Stimulated activated CD4-positive, alpha-beta T cell treated with anti-CD3 and anti-CD28 coated beads, Interleukin-2, amount 100 ng/mL, for 48 hours (primary cell): ENCODE measurements at regions not wholly inside any gene's neighbourhood (a gene's known extent, or its start where the extent isn't known, plus 50 kb on each side); places are given as distances from the start of the nearest gene placed in this dataset.
"Not testable (repeated sequence)": the region's sequence is repeated elsewhere in the genome, so short reads cannot be mapped to it uniquely, and the experiment has no call there.

Experiments used
- DNase-seq, 2 donors: peaks; one replicate each; pipeline ENCODE4 v3.0.0-alpha.2; 2020

GRCh38 chr14:28297559-28297958 is 469.0 kb upstream of the FOXG1 start:
- DNase-seq, result no peak

- no peak for DNase-seq
Observed at GRCh38 chr14:28298156-28298555, 468.4 kb upstream of the FOXG1 start.

- DNase-seq, result no peak
Observed at GRCh38 chr14:28299227-28299626, 467.4 kb upstream of the FOXG1 start.

GRCh38 chr14:28300356-28300755 is 466.2 kb upstream of the FOXG1 start:
- DNase-seq, result no peak

GRCh38 chr14:28301179-28301578 is 465.4 kb upstream of the FOXG1 start:
- DNase-seq, result no peak

GRCh38 chr14:28303248-28303647 is 463.3 kb upstream of the FOXG1 start:
- DNase-seq, result no peak

GRCh38 chr14:28305938-28306337 is 460.6 kb upstream of the FOXG1 start:
- DNase-seq, result no peak

- DNase-seq, result no peak
Observed at GRCh38 chr14:28307506-28307905, 459.1 kb upstream of the FOXG1 start.

- DNase-seq, result no peak
Observed at GRCh38 chr14:28308734-28309133, 457.9 kb upstream of the FOXG1 start.

GRCh38 chr14:28317890-28318675 is 448.5 kb upstream of the FOXG1 start:
- not testable (repeated sequence) for DNase-seq

- DNase-seq, result no peak
Observed at GRCh38 chr14:28321475-28322244, 444.9 kb upstream of the FOXG1 start.

GRCh38 chr14:28323366-28323765 is 443.2 kb upstream of the FOXG1 start:
- no peak for DNase-seq

- DNase-seq, result no peak
Observed at GRCh38 chr14:28323951-28324741, 442.4 kb upstream of the FOXG1 start.

GRCh38 chr14:28340816-28341215 is 425.8 kb upstream of the FOXG1 start:
- no peak for DNase-seq

GRCh38 chr14:28344381-28344780 is 422.2 kb upstream of the FOXG1 start:
- DNase-seq, result no peak

- DNase-seq, result no peak
Observed at GRCh38 chr14:28348797-28349196, 417.8 kb upstream of the FOXG1 start.

- no peak for DNase-seq
Observed at GRCh38 chr14:28356819-28357218, 409.8 kb upstream of the FOXG1 start.

- no peak for DNase-seq
Observed at GRCh38 chr14:28361486-28361885, 405.1 kb upstream of the FOXG1 start.

- DNase-seq, result no peak
Observed at GRCh38 chr14:28365510-28365909, 401.1 kb upstream of the FOXG1 start.

- no peak for DNase-seq
Observed at GRCh38 chr14:28373721-28374120, 392.9 kb upstream of the FOXG1 start.

- no peak for DNase-seq
Observed at GRCh38 chr14:28375295-28375694, 391.3 kb upstream of the FOXG1 start.

GRCh38 chr14:28381656-28382055 is 384.9 kb upstream of the FOXG1 start:
- DNase-seq, result no peak

GRCh38 chr14:28382444-28383190 is 384.0 kb upstream of the FOXG1 start:
- DNase-seq, result no peak
